ENCODE measurements at regions not wholly inside any gene's neighbourhood (a gene's known extent, or its start where the extent isn't known, plus 50 kb on each side); places are given as distances from the start of the nearest gene placed in this dataset.
A peak's percentile ranks its signal among the peaks of the same experiment; 100 is the strongest.
"Not testable (repeated sequence)": the region's sequence is repeated elsewhere in the genome, so short reads cannot be mapped to it uniquely, and the experiment has no call there.

DNA sequence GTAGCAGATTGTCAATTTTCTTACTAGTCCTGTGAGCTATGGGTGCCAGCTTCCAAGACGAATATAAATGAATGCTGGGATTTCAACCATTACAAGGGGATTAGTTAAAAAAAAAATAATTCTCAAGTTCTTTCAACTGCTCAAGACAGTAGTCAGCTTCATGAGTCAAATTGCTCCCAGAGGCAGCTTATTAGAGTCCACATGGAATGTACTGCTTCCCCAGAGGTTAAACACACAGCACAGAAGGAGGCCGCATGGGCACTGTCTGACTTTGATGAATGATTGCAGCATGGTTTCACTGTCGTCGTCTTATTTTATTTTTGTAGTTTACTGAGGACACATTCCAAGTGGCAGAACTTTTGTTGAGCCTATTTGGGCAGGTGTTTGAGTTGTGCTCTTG lies 563.2 kb downstream of the TMEM135 start:
- Mint-ChIP-seq H3K27ac (peak overlapping the region; percentile 56), H3K9me3 (no peaks in the 10 kb centered on the region), H3K4me1 (peaks cover 22% of the 10 kb centered on the region), H3K4me3 (no peak overlapping the region), H3K27me3 (ENCODE audit: low read depth) (peaks cover 3% of the 10 kb centered on the region), H3K36me3 (no peaks in the 10 kb centered on the region)
- no peak for DNase-seq (ENCODE audit: low spot score in 2 of 2, unreplicated experiment in 2 of 2)
- TF ChIP-seq, protein P1, sequence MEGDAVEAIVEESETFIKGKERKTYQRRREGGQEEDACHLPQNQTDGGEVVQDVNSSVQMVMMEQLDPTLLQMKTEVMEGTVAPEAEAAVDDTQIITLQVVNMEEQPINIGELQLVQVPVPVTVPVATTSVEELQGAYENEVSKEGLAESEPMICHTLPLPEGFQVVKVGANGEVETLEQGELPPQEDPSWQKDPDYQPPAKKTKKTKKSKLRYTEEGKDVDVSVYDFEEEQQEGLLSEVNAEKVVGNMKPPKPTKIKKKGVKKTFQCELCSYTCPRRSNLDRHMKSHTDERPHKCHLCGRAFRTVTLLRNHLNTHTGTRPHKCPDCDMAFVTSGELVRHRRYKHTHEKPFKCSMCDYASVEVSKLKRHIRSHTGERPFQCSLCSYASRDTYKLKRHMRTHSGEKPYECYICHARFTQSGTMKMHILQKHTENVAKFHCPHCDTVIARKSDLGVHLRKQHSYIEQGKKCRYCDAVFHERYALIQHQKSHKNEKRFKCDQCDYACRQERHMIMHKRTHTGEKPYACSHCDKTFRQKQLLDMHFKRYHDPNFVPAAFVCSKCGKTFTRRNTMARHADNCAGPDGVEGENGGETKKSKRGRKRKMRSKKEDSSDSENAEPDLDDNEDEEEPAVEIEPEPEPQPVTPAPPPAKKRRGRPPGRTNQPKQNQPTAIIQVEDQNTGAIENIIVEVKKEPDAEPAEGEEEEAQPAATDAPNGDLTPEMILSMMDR (IDR thresholded peaks at IDR 0.05; ENCODE audit: unreplicated experiment): no peak

DNA sequence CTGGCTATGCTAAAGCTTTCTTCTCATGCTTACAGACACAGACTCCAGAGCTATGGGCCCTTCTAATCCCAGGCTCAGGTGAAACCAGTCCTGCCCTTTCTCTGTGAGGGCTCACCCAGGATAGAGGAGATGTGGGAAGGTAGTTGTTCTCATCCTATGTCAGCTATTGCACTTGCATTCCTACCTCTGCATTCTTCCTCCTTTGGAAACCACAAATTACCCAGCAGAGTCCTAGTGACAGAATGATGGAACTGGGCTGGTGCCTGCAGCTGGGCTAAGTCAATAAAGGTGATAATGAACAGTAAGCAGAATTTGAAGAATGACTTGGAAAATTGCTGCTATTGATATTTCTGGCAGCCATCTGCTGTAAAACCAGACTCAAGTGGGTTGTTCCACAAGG lies 560.0 kb downstream of the TMEM135 start:
- Mint-ChIP-seq H3K27ac (no peak overlapping the region), H3K36me3 (no peaks in the 10 kb centered on the region), H3K9me3 (peaks cover 9% of the 10 kb centered on the region)

DNA sequence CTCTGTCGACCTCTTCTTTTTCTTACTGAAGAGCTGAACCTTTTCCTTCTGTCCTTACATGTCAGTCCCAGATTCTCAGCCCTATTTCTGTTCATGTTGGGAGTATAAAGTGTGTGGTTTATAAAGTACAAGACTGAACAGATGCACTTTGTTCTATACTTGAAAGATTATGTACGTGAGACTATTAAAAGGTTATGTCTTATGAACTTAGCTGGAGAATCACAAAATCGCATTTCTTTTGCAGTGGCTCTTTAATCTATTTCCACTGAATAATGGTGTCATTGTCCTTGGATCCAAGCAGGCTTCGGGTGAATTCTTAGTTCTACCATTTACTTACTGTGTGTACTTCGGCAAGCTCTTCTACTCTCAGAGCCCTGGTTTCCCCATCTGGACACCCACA lies 558.4 kb downstream of the TMEM135 start:
- TF ChIP-seq, protein P1 (IDR thresholded peaks at IDR 0.05; ENCODE audit: unreplicated experiment): no peak
- Mint-ChIP-seq H3K27ac (no peak overlapping the region), H3K4me3 (no peak overlapping the region), H3K36me3 (peaks cover 3% of the 10 kb centered on the region), H3K4me1 (peaks cover 16% of the 10 kb centered on the region), H3K9me3 (peaks cover 22% of the 10 kb centered on the region), H3K27me3 (ENCODE audit: low read depth) (peaks cover 4% of the 10 kb centered on the region)
- no peak for DNase-seq (ENCODE audit: low spot score in 2 of 2, unreplicated experiment in 2 of 2)

More for the DNA sequence above, 560.0 kb downstream of the TMEM135 start:
- H3K27me3 Mint-ChIP-seq (ENCODE audit: low read depth): peaks cover 4% of the 10 kb centered on the region
- TF ChIP-seq, protein P1 (IDR thresholded peaks at IDR 0.05; ENCODE audit: unreplicated experiment): no peak
- H3K4me3 Mint-ChIP-seq: no peak overlapping the region
- H3K4me1 Mint-ChIP-seq: peaks cover 22% of the 10 kb centered on the region
- no peak for DNase-seq (ENCODE audit: low spot score in 2 of 2, unreplicated experiment in 2 of 2)

- peaks cover 5% of the 10 kb centered on the region for H3K36me3 Mint-ChIP-seq
- no peaks in the 10 kb centered on the region for H3K4me1 Mint-ChIP-seq
- H3K4me3 Mint-ChIP-seq: no peak overlapping the region
- DNase-seq (ENCODE audit: low spot score in 2 of 2, unreplicated experiment in 2 of 2): no peak
- H3K9me3 Mint-ChIP-seq: peaks cover 72% of the 10 kb centered on the region
- TF ChIP-seq, protein P1 (IDR thresholded peaks at IDR 0.05; ENCODE audit: unreplicated experiment): no peak
- H3K27ac Mint-ChIP-seq: no peak overlapping the region
- H3K27me3 Mint-ChIP-seq (ENCODE audit: low read depth): peaks cover 3% of the 10 kb centered on the region
Observed at GRCh38 chr11:87589082-87589481, 551.3 kb downstream of the TMEM135 start.

DNA sequence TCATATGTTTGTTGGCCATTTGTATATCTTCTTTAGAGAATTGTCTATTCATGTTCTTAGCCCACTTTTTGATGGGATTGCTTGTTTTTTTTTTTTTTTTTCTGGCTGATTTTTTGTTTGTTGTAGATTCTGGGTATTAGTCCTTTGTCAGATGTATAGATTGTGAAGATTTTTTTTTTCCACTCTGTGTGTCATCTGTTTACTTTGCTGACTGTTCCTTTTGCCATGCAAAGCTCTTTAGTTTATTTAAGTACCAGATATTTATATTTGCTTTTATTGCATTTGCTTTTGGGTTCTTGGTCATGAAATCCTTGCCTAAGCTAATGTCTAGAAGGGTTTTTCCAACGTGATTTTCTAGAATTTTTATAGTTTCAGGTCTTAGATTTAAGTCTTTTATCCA lies 547.9 kb downstream of the TMEM135 start:
- H3K9me3 Mint-ChIP-seq: peaks cover 46% of the 10 kb centered on the region
- not testable (repeated sequence) for H3K4me3 Mint-ChIP-seq; DNase-seq (ENCODE audit: low spot score in 2 of 2, unreplicated experiment in 2 of 2)

DNA sequence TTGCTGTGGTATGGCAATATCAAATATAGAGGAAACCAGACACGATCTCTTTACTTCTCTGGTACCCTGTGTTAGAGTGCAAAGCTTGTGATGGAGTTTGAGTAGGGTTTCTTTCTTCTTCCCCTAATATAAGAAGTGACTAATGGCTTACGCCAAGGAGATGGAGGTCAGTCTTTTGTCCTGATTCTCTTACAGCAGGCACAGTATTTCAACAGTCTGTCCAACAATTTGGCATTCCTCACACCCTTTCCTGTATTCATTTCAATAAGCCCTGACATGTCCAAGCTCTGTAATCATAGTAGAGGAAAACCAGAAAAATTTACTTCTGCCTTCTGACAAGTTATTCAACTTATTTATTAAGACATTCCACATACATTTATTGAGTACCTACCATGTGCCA lies 546.2 kb downstream of the TMEM135 start:
- no peaks in the 10 kb centered on the region for H3K27me3 Mint-ChIP-seq (ENCODE audit: low read depth)
- no peaks in the 10 kb centered on the region for H3K4me1 Mint-ChIP-seq
- no peak for DNase-seq (ENCODE audit: low spot score in 2 of 2, unreplicated experiment in 2 of 2)
- no peak overlapping the region for H3K4me3 Mint-ChIP-seq
- H3K9me3 Mint-ChIP-seq: peaks cover 33% of the 10 kb centered on the region
- H3K36me3 Mint-ChIP-seq: peaks cover 3% of the 10 kb centered on the region
- H3K27ac Mint-ChIP-seq: no peak overlapping the region
- TF ChIP-seq, protein P1 (IDR thresholded peaks at IDR 0.05; ENCODE audit: unreplicated experiment): no peak

More for the DNA sequence above, 547.9 kb downstream of the TMEM135 start:
- H3K27ac Mint-ChIP-seq; H3K36me3 Mint-ChIP-seq; H3K4me1 Mint-ChIP-seq; H3K27me3 Mint-ChIP-seq (ENCODE audit: low read depth): not testable (repeated sequence)

All from mesothelial cell of epicardium (in vitro differentiated cells).